ENCODE measurements at regions not wholly inside any gene's neighbourhood (a gene's known extent, or its start where the extent isn't known, plus 50 kb on each side); places are given as distances from the start of the nearest gene placed in this dataset.

DNA sequence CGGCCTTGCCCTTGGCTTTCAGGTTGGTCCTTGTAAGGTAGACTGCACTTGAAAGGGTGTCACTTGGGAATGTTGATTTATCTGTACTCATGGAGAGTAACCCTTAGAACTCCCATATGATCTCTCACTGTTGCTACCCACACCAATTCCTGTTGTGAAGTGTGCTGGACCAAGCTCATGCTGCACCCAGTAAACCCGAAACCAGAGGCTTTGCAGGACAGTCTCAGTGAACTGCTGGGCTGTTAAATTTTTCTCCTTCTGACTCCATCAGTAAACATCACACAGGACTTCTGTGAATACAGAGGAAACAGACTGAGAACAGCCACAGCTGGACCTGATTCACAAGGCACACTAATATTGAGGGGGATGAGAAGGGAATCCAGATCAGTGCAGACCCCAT lies 783.0 kb downstream of the TMEM121 start:
- Histone ChIP-seq H2AFZ (ENCODE audit: insufficient read depth, low read depth, low read length, poor library complexity, severe bottlenecking) (no peak overlapping the region), H3K79me2 (ENCODE audit: control insufficient read depth, insufficient read depth, low read length) (no peaks in the 10 kb centered on the region), H3K9me3 (ENCODE audit: control extremely low read depth in 1 of 3, control insufficient read depth in 2 of 3, insufficient read depth in 1 of 3, low read length in 2 of 3) (peaks cover 0 to 10% (median 5%) of the 10 kb centered on the region in 3 donors), H3K4me2 (replicated peaks; ENCODE audit: low read depth, low read length, poor library complexity, severe bottlenecking) (no peak overlapping the region), H3K27ac (ENCODE audit: low read length in 2 of 2) (no peak overlapping the region), H3K36me3 (replicated peaks in 1 of 2; ENCODE audit: control extremely low read depth in 1 of 2, control insufficient read depth in 1 of 2, extremely low read depth in 1 of 2, insufficient read depth in 2 of 2, low read length in 1 of 2) (no peaks in the 10 kb centered on the region), H3K9ac (ENCODE audit: low read length) (no peak overlapping the region), H3K27me3 (replicated peaks in 1 of 4; ENCODE audit: control extremely low read depth in 1 of 4, control insufficient read depth in 3 of 4, insufficient read depth in 4 of 4, low read length in 3 of 4) (no peaks in the 10 kb centered on the region), H4K20me1 (ENCODE audit: control insufficient read depth, insufficient read depth, low read length, poor library complexity, severe bottlenecking) (no peaks in the 10 kb centered on the region), H3K4me3 (ENCODE audit: control extremely low read depth in 1 of 5, extremely low read depth in 1 of 5, insufficient read depth in 1 of 5, low read depth in 2 of 5, low read length in 4 of 5) (no peak overlapping the region), H3K4me1 (ENCODE audit: control insufficient read depth in 2 of 2, insufficient read depth in 2 of 2, low read length in 2 of 2) (peaks cover 0 to 5% of the 10 kb centered on the region in 2 donors)
- no peak for TF ChIP-seq EZH2 (IDR thresholded peaks at IDR 0.05; ENCODE audit: borderline replicate concordance, insufficient read depth, low read depth, low read length, poor library complexity, severe bottlenecking)
- TF ChIP-seq, protein P1, sequence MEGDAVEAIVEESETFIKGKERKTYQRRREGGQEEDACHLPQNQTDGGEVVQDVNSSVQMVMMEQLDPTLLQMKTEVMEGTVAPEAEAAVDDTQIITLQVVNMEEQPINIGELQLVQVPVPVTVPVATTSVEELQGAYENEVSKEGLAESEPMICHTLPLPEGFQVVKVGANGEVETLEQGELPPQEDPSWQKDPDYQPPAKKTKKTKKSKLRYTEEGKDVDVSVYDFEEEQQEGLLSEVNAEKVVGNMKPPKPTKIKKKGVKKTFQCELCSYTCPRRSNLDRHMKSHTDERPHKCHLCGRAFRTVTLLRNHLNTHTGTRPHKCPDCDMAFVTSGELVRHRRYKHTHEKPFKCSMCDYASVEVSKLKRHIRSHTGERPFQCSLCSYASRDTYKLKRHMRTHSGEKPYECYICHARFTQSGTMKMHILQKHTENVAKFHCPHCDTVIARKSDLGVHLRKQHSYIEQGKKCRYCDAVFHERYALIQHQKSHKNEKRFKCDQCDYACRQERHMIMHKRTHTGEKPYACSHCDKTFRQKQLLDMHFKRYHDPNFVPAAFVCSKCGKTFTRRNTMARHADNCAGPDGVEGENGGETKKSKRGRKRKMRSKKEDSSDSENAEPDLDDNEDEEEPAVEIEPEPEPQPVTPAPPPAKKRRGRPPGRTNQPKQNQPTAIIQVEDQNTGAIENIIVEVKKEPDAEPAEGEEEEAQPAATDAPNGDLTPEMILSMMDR (IDR thresholded peaks at IDR 0.05), result no peak
- intact Hi-C loops (cut with micrococcal nuclease), result no loop called here
- DNase-seq (no peak), ATAC-seq (ENCODE audit: low read depth) (no peak)
- ChIA-PET CTCF (interaction anchor here (1.3 kb wide), 1 partner anchor 9 kb away, joined by 4 read pairs; no protein-coding TSS in a partner anchor), POLR2A (no interaction called here)
- Mint-ChIP-seq H3K27ac (peak overlapping the region; percentile 68), H3K27me3 (peaks cover 5% of the 10 kb centered on the region), H3K9me3 (ENCODE audit: insufficient read depth) (no peaks in the 10 kb centered on the region), H3K4me3 (no peak overlapping the region), H3K4me1 (peaks cover 14% of the 10 kb centered on the region)
- WGBS (ENCODE audit: insufficient coverage), result no CpG with 5 or more reads among the region's 2 CpGs

DNA sequence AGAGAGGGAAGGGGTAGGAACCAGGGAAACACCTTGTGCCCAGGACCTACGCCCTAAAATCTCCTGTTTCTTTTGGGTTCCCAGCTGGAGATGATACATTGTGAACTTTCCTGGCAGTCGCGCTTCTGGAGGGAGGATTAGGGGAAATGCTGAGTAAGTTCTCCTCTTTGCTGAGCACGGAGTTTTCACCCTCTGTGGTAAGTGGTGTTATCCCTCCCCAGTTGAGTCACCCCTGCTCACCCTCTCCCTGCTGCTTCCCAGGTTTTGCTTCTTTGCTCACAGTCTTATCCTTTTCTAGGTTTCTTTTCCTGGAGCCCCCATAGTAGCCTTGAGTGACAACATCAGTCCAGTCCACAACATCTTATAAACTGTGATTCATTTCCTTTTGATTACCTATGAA lies 789.1 kb downstream of the TMEM121 start:
- no peak overlapping the region for H3K4me3 Mint-ChIP-seq
- POLR2A ChIA-PET, result no interaction called here
- H3K9me3 ChIP-seq (ENCODE audit: control extremely low read depth in 1 of 3, control insufficient read depth in 2 of 3, insufficient read depth in 1 of 3, low read length in 2 of 3), result no peaks in the 10 kb centered on the region

More for the DNA sequence above, 789.1 kb downstream of the TMEM121 start:
- no peaks in the 10 kb centered on the region for H4K20me1 ChIP-seq (ENCODE audit: control insufficient read depth, insufficient read depth, low read length, poor library complexity, severe bottlenecking)
- no peak overlapping the region for H3K4me3 ChIP-seq (ENCODE audit: control extremely low read depth in 1 of 5, extremely low read depth in 1 of 5, insufficient read depth in 1 of 5, low read depth in 2 of 5, low read length in 4 of 5)
- H3K36me3 ChIP-seq (replicated peaks in 1 of 2; ENCODE audit: control extremely low read depth in 1 of 2, control insufficient read depth in 1 of 2, extremely low read depth in 1 of 2, insufficient read depth in 2 of 2, low read length in 1 of 2), result no peaks in the 10 kb centered on the region
- TF ChIP-seq EZH2 (IDR thresholded peaks at IDR 0.05; ENCODE audit: borderline replicate concordance, insufficient read depth, low read depth, low read length, poor library complexity, severe bottlenecking), result no peak
- TF ChIP-seq, protein P1 (IDR thresholded peaks at IDR 0.05), result no peak
- intact Hi-C loops (cut with micrococcal nuclease), result no loop called here
- Mint-ChIP-seq H3K27ac (no peak overlapping the region), H3K9me3 (ENCODE audit: insufficient read depth) (no peaks in the 10 kb centered on the region), H3K4me1 (peaks cover 16% of the 10 kb centered on the region), H3K27me3 (no peaks in the 10 kb centered on the region)
- no peak overlapping the region for H3K4me2 ChIP-seq (replicated peaks; ENCODE audit: low read depth, low read length, poor library complexity, severe bottlenecking)
- no peak overlapping the region for H3K27ac ChIP-seq (ENCODE audit: low read length in 2 of 2)
- ATAC-seq (ENCODE audit: low read depth) (no peak), DNase-seq (no peak)
- no peaks in the 10 kb centered on the region for H3K79me2 ChIP-seq (ENCODE audit: control insufficient read depth, insufficient read depth, low read length)
- no peak overlapping the region for H2AFZ ChIP-seq (ENCODE audit: insufficient read depth, low read depth, low read length, poor library complexity, severe bottlenecking)
- no peak overlapping the region for H3K9ac ChIP-seq (ENCODE audit: low read length)
- whole genome bisulfite sequencing (ENCODE audit: insufficient coverage), result no CpG with 5 or more reads among the region's 4 CpGs
- H3K4me1 ChIP-seq (ENCODE audit: control insufficient read depth in 2 of 2, insufficient read depth in 2 of 2, low read length in 2 of 2), result peaks cover 6 to 9% of the 10 kb centered on the region in 2 donors
- CTCF ChIA-PET, result no interaction called here
- H3K27me3 ChIP-seq (replicated peaks in 1 of 4; ENCODE audit: control extremely low read depth in 1 of 4, control insufficient read depth in 3 of 4, insufficient read depth in 4 of 4, low read length in 3 of 4), result no peaks in the 10 kb centered on the region
